Gastrocnemius medialis (tissue), 4 donors: ENCODE measurements at regions not wholly inside any gene's neighbourhood (a gene's known extent, or its start where the extent isn't known, plus 50 kb on each side); places are given as distances from the start of the nearest gene placed in this dataset.

Experiments used
- ATAC-seq, 2 donors: fragments of 150-250 bp; one replicate each; pipeline ENCODE4 v1.9.1; 2016
- DNase-seq, 2 donors: peaks; one replicate each; pipeline ENCODE4 v3.0.0-alpha.2; 2019
- H3K27ac ChIP-seq, 4 donors: fragments of 200-600 bp; sonication (generic); 1 replicate in 1 of 4; 2 replicates in 3 of 4; pipeline ENCODE4 v1.5.1; 2016 to 2018; ENCODE audit warnings: mild to moderate bottlenecking in 2 of 4, moderate library complexity in 1 of 4
- H3K27me3 ChIP-seq, 3 donors: fragments of 200-600 bp; sonication (generic) in 2 of 3; 1 replicate in 1 of 3; 2 replicates in 2 of 3; pipeline versions ENCODE4 v1.5.1 to v1.6.0; 2016 to 2019; ENCODE audit warnings: mild to moderate bottlenecking in 1 of 3, moderate library complexity in 1 of 3
- H3K36me3 ChIP-seq, 2 donors: fragments of 200-600 bp; sonication (generic) in 1 of 2; one replicate each; pipeline ENCODE4 v1.5.1; 2017 to 2018
- H3K4me1 ChIP-seq, 2 donors: fragments of 200-600 bp; sonication (generic) in 1 of 2; one replicate each; pipeline ENCODE4 v1.5.1; 2016 to 2017; ENCODE audit warnings: mild to moderate bottlenecking in 2 of 2
- H3K4me3 ChIP-seq, 4 donors: fragments of 200-600 bp; sonication (generic) in 3 of 4; 1 replicate in 1 of 4; 2 replicates in 3 of 4; pipeline ENCODE4 v1.5.1; 2016 to 2019; ENCODE audit warnings: mild to moderate bottlenecking in 2 of 4
- H3K9me3 ChIP-seq, 3 donors: fragments of 200-600 bp; sonication (generic) in 2 of 3; 1 replicate in 1 of 3; 2 replicates in 2 of 3; pipeline ENCODE4 v1.5.1; 2016 to 2019
- POLR2A ChIP-seq, 2 donors: fragments of 450-650 bp; IDR thresholded peaks; one replicate each; pipeline ENCODE4 v1.6.1; 2017; ENCODE audit warnings: antibody characterized with exemption in 2 of 2, mild to moderate bottlenecking in 2 of 2, moderate library complexity in 2 of 2
- in situ Hi-C, 4 donors: fragments of 200-750 bp; cut with MboI; loops; one replicate each; pipeline versions ENCODE4 v1.15.0 to v1.8.0; 2017; ENCODE audit warnings: low sequenced_read_pairs in 4 of 4
- intact Hi-C: fragments of 100-400 bp; cut with DNase I; formaldehyde crosslinking; loops from one replicate; pipeline ENCODE4 v1.15.1; 2023; ENCODE audit warnings: low total_unique reads
- TF ChIP-seq, protein P1 (sequence below), 5 experiments: fragments of 450-650 bp in 3 of 5; fragments of 200-600 bp in 2 of 5; sonication (generic) in 2 of 5; IDR thresholded peaks in 4 of 5; conservative IDR thresholded peaks in 1 of 5; 1 replicate in 4 of 5; 2 replicates in 1 of 5; pipeline ENCODE4 v1.5.1; 2016 to 2019; ENCODE audit warnings: antibody characterized with exemption in 5 of 5, mild to moderate bottlenecking in 3 of 5, moderate library complexity in 3 of 5

DNA sequence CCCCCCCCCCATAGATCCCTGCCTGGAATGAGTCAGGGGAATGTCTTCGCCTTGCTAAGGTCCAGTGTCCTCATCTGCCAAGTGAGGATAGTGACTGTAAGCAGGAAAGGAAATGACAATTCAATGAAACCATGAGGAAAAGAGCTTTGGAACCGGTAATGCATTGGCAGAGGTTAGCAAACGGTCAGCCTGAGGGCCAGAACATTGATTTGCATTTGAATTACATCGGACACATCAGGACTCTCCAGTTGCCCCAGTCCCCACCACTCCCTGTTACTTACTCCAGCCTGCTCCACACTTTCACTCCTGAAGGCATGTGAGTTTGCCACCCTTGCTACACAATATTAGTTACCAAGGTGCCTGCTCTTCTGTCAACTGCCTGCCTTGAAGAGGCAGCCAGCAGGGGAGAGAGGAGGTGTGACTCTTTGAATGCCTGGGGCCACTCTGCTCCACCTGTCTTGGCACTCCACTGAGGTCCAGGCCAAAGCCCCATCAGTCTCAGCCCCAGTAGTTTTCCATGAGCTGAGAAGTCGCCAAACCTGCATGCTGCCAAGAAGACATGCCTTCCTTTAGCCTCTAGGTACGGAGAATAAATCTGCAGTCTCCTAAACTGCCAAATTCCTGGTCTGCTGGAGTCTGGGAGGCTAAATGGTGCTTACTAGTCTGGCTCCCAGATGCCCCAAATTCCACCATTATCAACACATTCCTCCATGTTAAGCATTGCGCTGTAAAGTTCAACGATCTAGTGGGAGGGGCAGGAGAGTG is 191.7 kb upstream of the TLE3 start:
- DNase-seq (no peak), ATAC-seq (peak in 1 of 2 donors; percentile 19)
- no peaks in the 10 kb centered on the region for H3K9me3 ChIP-seq
- H3K27ac ChIP-seq: no peak overlapping the region
- H3K4me1 ChIP-seq: peaks cover 0 to 6% of the 10 kb centered on the region in 2 donors
- no peaks in the 10 kb centered on the region for H3K36me3 ChIP-seq
- intact Hi-C loops (no loop called here), in situ Hi-C loops (no loop called here)
- no peak overlapping the region for H3K4me3 ChIP-seq
- no peaks in the 10 kb centered on the region for H3K27me3 ChIP-seq
- TF ChIP-seq, protein P1, sequence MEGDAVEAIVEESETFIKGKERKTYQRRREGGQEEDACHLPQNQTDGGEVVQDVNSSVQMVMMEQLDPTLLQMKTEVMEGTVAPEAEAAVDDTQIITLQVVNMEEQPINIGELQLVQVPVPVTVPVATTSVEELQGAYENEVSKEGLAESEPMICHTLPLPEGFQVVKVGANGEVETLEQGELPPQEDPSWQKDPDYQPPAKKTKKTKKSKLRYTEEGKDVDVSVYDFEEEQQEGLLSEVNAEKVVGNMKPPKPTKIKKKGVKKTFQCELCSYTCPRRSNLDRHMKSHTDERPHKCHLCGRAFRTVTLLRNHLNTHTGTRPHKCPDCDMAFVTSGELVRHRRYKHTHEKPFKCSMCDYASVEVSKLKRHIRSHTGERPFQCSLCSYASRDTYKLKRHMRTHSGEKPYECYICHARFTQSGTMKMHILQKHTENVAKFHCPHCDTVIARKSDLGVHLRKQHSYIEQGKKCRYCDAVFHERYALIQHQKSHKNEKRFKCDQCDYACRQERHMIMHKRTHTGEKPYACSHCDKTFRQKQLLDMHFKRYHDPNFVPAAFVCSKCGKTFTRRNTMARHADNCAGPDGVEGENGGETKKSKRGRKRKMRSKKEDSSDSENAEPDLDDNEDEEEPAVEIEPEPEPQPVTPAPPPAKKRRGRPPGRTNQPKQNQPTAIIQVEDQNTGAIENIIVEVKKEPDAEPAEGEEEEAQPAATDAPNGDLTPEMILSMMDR (IDR thresholded peaks at IDR 0.05 in 4 of 5, conservative IDR thresholded peaks at IDR 0.05 in 1 of 5): no peak
- no peak for TF ChIP-seq POLR2A (IDR thresholded peaks at IDR 0.05)

DNA sequence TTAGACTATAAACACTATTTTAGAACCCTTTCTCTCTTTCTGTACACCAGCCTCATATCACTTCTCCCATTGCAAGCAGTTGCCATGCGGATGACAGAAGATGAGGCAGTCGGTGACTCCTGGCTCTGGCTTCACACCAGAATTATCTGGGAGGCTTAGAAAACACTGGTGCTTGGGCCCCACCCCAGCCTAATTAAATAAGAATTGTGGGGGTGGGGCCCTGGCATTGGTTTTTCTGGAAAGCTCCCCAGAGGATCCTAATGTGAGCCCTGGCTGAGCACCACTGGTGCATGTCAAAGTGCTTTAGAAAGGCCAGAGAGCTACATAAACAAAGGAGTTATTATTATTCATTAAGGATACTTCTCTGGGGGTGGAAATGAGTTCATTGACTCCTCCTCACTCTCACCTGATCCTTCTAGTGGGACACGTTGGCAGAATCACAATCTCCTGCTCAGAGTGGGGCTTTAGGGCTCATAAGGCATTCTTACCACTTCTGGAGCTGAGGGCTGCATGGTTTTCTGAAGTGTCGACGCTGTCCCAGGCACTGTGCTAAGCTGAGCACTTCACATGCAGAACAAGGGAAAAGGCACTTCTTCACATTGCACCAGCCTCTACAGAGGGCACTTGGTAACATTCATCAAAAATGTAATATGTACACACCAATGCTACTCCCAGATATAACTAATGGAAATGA is 188.5 kb upstream of the TLE3 start:
- Histone ChIP-seq H3K36me3 (no peaks in the 10 kb centered on the region), H3K4me3 (no peak overlapping the region), H3K9me3 (no peaks in the 10 kb centered on the region), H3K27ac (no peak overlapping the region), H3K27me3 (no peaks in the 10 kb centered on the region), H3K4me1 (peaks cover 0 to 6% of the 10 kb centered on the region in 2 donors)
- no peak for TF ChIP-seq POLR2A (IDR thresholded peaks at IDR 0.05)
- TF ChIP-seq, protein P1 (IDR thresholded peaks at IDR 0.05 in 4 of 5, conservative IDR thresholded peaks at IDR 0.05 in 1 of 5): no peak
- intact Hi-C loops: no loop called here
- in situ Hi-C loops: no loop called here
- DNase-seq (no peak), ATAC-seq (no peak)

DNA sequence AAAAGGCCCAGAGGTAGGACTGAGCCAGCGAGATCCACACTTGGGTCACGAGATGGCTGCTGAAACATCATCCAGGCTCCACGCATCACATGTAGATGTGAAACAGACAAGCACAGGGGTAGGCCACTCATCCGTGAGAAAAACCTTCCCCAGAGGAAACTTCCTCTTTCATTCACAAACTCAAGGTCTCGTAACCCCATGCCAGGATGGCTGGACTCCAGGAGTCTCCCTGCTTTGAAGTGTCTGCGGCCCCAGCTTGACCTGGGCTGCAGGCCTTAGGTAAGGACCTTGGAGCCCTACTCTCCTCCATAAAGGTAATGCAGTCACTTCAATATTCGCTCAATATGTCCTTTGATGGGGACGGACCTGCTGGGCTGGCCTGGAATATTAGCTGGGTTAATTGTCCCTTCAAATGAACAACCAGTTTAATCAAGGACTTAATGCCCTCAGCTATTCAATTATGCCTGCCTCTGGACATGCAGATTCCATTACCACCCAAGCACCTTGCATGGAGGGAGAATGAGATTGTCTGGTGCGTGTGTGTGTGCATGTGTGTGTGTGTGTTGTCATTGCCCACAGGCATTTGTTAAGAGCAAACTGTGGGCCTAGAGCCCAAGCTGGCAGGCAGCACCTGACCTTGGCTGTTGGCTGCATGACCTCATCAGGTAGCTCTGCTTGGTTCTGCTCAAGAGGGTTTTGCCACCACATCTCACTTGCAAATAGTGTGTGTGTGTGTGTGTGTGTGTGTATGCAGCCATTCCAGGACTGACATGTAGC is 186.9 kb upstream of the TLE3 start:
- no peaks in the 10 kb centered on the region for H3K9me3 ChIP-seq
- in situ Hi-C loops: no loop called here
- H3K4me3 ChIP-seq: no peak overlapping the region
- no peaks in the 10 kb centered on the region for H3K27me3 ChIP-seq
- no peak for ATAC-seq
- DNase-seq: no peak
- no peak overlapping the region for H3K27ac ChIP-seq
- intact Hi-C loops: no loop called here
- TF ChIP-seq, protein P1 (IDR thresholded peaks at IDR 0.05 in 4 of 5, conservative IDR thresholded peaks at IDR 0.05 in 1 of 5): no peak
- no peak for TF ChIP-seq POLR2A (IDR thresholded peaks at IDR 0.05)
- peaks cover 0 to 4% of the 10 kb centered on the region in 2 donors for H3K4me1 ChIP-seq
- H3K36me3 ChIP-seq: no peaks in the 10 kb centered on the region

DNA sequence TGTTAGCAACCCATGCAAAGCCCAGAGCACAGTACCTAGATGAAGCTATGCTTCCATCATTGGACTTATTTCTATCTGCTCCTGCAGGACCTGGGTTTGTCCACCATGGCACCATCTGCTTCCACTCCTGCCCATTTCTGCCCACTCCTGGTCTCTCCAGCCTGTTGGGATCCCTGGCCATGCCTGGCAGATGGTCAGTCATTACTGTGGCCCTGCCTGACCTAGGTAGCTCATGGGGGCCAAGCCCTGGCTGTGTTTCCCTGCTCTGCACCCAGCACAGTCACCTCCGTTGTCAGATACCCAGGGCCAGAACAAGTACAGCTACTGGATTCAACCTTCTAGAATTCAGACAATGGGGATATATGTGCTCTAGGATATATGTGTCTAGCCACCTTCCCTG is 185.8 kb upstream of the TLE3 start:
- Histone ChIP-seq H3K27me3 (no peaks in the 10 kb centered on the region), H3K4me1 (no peaks in the 10 kb centered on the region), H3K27ac (no peak overlapping the region), H3K36me3 (no peaks in the 10 kb centered on the region), H3K9me3 (no peaks in the 10 kb centered on the region), H3K4me3 (no peak overlapping the region)
- intact Hi-C loops (no loop called here), in situ Hi-C loops (no loop called here)
- TF ChIP-seq, protein P1 (IDR thresholded peaks at IDR 0.05 in 4 of 5, conservative IDR thresholded peaks at IDR 0.05 in 1 of 5): no peak
- no peak for TF ChIP-seq POLR2A (IDR thresholded peaks at IDR 0.05)
- ATAC-seq: no peak
- no peak for DNase-seq
